Stimulated activated CD4-positive, alpha-beta T cell treated with anti-CD3 and anti-CD28 coated beads, Interleukin-15, amount 100 ng/mL, for 24 hours (primary cell): ENCODE measurements at regions not wholly inside any gene's neighbourhood (a gene's known extent, or its start where the extent isn't known, plus 50 kb on each side); places are given as distances from the start of the nearest gene placed in this dataset.

Experiments
- DNase-seq: peaks from one replicate; pipeline ENCODE4 v3.0.0-alpha.2; 2020

DNA sequence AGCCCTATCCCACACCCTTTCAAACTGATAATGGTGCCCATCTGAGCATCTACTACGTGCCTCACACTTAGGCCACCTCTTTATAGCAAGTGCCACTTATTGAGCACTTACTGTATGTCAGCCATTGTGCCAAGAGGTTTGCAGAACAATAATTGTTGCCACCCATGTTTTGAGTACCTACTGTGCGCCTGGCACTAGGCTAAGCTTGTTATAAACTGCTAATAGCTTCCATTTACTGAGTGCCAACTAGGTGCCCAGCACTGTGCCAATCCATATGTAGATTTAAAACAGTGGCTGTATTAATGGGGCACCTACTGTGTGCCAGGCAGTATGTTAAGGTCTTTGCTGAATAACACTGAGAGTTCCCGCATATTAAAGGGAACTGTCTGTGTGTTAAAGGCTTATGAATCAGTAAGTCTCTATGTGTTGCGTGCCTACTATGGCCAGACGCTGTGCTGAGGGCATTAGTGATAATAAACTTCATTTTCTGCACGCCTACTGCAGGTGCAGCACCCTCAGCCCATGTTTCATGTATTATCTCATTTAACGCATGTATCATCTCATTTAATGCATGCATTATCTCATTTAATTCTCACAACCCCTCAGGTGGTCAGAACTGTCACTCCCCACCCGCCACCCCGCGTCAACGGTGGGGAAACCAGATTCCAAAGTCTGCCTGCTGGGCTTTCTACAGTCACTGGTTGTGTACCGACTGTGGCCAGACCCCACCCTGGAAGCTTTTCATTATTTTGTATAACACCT, 105.0 kb downstream of the PTPRS start:
- DNase-seq = no peak

DNA sequence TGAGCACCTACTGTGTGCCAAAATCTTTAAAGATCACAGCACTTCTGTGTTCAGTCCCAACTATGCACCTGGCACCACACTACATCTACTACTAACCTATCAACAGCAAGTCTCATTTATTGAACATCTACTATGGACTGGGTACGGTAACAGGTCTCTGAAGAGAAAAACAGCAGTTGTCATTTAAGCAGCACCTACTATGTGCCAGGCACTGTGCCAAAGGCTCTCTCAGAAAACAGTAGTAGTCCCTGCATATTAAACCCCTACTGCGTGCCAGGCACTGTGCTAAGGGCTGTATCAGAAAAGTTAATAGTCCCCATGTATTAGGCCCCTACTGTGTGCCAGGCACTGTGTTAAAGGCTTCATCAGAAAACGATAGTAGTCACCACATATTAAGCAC, 106.2 kb downstream of the PTPRS start:
- no peak for DNase-seq

DNA sequence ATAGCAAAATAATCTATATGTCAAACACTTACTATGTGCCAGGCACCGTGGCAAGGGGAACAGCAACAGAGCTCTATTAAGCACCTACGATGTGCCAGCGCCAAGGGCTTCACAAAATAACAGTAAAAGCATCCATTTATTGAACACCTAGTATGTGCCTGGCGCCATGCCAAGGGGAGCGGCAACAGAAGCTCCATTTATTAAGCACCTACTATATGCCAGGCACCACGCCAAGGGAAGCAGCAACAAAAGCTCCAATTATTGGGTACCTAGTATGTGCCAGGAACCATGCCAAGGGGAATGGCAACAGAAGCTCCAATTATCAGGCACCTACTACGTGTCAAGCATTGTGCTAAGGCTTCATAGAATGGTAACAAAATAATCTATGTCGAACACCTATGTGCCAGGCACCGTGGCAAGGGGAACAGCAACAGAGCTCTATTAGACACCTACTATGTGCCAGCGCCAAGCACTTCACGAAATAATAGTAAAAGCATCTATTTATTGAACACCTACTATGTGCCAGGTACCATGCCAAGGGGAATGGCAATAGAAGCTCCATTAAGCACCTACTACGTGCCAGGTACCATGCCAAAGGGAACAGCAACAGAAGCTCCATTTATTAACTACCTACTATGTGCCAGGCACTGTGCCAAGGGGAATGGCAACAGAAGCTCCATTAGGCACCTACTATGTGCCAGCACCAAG, 107.7 kb downstream of the PTPRS start:
- no peak for DNase-seq

DNA sequence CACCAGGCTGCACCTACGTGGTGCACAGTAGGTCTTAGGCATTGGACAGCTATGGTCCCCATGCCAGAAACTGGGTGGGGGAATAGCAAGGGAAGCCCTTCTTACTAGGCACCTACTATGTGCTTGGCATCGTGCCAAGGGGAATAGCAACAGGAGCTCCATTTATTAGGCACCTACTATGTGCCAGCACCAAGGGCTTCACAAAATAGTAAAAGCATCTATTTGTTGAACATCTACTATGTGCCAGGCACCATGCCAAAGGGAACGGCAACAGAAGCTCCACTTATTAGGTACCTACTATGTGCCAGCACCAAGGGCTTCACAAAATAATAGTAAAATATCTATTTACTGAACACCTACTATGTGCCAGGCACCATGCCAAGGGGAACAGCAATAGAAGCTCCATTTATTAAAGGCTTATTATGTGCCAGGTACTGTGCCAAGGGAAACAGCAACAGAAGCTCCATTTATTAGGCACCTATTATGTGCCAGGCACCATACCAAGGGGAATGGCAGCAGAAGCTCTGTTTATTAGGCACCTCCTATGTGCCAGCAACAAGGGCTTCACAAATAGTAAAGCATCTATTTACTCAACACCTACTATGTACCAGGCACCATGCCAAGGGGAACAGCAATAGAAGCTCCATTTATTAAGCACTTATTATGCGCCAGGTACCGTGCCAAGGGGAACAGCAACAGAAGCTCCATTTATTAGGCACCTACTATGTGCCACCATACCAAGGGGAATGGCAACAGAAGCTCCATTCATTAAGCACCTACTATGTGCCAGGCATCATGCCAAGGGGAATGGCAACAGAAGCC, 108.5 kb downstream of the PTPRS start:
- no peak for DNase-seq

DNA sequence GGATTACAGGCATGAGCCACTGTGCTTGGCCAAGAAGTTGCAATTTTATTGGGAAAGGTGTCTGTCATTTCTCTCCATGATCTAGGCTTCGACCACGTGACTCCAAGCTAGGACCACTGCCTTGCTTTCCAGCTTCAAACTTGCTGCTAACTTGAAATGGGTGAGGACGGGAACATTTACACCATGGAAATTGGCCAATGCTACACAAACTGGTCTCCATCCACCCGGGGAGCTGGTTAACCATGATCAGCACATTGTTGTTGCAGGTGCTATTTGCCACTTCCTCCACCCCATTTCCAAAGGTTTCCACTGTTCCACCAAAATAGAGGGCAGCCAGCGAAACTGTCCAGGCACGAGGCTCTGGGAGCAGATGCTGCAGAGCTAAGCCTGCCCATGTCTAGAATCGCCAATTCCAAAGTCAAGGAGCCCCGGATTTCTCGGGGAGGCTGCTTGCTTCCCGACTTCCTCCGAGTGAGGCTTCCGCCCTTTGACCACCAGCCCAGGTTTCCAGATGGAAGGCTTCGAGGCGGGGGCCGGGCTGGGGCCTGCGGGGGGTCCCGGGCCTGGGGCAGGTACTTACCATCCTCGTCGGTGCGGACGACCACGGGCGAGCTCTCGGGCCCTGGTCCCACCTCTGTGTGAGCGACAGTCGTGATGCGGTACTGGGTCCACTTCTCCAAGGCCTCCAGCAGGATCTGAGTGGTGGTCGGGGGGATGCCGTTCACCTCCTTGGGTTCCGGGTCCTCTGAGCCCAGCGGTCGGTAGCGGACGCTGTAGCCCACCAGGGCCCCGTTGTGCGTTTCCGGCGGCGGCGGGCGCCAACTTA, 109.7 kb downstream of the PTPRS start:
- DNase-seq = no peak

DNA sequence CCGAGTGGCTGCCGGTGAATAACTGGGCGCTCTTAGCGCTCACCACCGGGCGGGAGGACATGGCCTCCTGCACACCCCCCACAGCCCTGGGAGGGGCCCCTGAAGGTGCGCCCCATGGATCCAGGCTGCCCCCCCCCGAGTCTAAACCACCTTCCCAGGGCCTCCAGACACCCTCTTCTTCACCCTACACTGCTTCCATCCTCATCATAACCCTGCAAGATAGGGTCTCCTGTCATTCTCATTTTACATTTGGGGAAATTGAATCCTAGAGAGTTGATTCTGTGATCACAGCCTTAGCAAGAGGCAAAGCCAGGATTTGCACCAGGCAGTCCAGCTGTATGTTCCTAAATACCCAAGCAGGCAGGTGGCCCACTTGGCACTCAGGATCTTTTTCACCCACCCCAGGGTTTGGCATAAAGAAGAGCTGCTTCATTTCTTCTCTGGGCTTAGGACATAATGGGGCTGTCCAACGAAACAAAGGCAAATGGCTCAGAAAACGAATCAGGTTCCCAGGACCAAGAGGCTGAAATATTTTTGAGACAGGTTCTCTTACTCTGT, 110.8 kb downstream of the PTPRS start:
- DNase-seq = no peak

DNA sequence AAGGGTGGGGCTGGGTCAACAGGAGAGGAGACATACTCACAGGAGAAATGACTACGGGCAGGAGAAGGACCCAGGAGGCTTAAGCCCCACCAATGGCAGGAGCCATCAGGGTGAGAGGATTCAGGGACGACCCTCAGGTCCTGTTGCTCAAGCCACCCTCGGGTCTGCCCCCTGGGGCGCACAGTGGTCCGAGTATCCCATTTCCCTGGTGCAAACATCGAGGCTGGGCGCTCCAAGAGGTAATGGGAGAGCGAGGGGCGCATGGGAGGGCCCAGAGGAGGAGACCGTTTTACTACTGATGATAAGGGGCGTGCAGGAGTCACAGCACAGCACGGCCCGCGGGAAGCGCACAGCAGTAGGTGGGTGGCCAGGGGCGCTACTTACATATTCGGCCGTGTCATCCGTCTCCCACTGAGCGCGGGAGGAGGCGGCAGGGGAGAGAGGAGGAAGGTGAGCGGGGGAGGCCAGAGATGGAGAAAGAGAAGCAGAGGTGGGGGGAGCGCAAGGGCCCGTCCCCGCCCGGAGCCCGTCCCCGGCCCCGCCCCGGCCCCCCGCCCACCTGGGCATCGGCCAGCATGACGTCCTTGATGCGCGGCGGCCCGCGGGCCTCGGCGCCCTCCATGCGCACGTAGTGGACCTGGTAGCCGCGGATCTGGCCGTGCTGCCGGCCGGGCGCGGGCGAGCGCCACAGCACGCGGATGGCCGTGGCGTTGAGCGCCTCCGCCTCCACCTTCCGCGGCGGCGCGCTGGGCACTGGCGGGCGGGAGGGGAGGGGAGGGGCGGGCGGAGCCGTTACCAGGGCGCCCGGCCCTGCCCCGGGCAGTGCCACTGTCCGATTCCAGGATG, 111.5 kb downstream of the PTPRS start:
- DNase-seq = no peak

DNA sequence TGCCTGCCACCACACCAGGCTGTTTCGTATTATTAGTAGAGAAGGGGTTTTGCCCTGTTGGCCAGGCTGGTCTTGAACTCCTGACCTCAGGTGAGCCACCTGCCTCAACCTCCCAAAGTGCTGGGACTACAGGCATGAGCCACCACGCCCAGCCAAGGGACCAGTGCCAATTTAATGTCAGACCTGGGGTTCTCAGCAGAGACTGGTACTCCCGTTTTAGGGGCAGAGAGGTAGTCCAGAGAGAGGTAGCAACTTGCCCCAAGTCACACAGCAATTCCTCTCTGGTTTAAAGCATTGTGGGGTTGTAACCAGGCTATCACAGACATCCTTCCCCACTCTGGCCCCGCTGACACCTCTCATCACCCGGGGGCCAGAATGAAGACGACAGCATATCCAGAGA, 112.1 kb downstream of the PTPRS start:
- no peak for DNase-seq

DNA sequence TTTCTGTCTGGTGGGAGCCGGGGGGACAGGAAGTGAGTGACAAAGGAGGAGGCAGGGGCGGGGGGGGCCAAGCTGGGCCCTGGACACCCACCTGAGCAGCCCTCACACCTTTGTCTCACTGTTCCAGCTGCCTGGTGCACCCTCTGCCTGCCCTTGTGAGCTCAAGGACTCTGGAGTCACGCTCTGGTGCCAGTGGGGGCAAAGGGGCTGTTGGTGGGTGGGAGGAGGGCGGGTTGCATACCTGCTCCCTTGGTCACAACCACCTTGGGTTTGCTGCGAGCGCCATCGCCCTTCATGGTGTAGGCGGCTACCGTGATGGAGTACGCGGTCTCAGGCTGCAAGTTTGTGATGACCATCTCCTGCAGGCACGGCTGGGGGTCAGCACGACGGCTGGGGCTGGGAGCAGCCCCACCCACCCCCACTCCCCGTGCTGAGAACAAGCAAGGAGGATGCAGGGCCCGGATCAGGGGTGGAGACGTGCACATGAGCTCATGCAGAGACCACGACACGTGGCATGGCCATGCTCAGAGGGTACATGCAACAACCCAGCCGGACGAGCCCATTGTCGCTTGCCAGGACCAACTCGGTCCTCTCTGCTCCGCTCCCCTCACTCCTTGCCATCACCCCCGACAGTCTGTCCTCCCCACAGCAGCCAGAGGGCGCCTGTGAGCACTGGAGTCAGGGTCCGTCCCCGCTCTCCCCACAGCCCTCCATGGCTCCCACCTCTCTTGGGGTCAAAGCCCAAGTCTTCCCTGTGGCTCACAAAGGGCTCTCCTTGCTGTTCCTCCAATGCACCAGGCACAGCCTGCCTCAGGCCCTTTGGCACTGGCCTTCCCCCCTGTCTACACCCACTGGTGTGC, 114.9 kb downstream of the PTPRS start:
- DNase-seq = peak; percentile 40

DNA sequence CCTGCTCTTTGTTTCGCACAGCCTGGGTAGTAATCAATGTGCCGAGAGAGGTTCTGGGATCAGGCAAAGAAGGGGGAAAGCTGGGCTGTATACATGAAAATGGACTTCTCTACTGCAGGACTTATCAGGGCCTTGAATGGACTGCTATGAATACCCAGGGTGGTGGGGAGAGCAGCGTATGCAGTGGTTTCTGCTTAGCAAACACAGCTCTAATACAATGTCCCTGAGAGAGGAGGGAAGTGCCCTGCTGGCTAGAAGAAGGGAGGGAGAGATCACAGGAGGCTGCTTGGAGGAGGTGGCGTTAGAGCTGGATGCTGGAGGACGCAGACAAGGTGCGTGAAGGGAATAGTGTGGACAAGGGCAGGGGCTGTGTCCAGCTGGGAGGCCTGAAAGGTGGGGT, 116.1 kb downstream of the PTPRS start:
- DNase-seq = no peak

DNA sequence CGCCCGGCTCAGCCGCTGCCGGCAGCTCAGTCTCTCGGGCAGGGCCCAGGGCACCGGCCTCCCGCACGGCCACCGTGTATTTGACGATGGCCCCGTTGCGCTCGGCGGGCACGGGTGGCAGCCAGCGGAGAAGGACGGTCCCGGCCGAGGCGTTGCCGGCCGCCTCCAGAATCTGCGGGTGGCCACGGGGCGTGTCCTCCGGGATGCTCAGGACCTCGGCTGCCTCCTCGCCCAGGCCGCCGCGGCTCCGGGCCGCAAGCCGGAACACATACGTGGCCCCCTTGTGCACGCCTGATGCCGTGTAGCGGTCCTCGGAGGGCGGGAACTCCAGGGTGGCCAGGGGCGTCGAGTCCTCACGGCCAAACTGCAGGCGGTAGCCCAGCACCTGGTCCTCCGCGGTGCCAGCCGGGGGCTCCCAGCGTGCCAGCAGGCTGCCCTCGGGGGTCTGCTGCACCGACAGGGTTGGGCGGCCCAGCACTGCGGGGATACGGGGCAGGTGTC, 117.7 kb downstream of the PTPRS start:
- no peak for DNase-seq

DNA sequence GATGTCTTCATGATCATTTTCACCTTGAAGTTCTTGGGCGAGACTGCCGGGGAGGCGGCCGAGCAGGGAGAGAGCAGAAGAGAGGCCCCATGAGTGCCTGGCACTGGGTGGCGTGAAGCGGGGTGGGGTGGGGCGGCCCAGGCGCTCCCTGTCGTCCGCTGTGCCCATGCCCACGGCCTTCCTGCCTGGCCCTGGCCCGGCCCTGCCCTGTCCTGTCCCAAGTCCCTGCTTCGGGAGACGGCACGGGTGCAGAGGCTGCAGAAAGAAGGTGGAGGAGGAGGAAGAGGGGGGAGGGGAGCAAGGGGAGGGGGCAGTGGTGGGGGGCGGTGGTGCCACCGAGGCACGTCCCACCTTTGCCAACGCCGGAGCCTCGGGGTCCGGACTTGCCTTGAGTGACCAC, 118.4 kb downstream of the PTPRS start:
- DNase-seq = no peak

DNA sequence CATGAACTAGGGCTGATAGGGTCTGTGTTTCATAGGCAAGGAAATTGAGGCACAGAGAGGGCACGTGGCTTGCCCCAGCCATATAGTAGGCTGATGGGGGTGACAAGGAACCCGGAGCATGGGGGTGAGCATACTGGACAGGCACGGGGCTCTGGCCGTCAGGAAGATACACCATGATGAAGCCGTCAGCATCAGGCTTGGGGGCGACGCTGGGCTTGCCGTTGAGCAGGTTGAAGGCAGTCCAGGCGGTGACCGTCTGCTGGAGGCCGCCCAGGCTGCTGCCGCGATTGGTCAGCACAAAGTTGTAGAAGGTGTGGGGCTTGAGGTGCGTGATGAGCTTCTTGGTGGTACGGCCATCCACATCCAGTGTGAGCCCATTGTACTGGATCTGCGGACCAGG, 119.7 kb downstream of the PTPRS start:
- no peak for DNase-seq

DNA sequence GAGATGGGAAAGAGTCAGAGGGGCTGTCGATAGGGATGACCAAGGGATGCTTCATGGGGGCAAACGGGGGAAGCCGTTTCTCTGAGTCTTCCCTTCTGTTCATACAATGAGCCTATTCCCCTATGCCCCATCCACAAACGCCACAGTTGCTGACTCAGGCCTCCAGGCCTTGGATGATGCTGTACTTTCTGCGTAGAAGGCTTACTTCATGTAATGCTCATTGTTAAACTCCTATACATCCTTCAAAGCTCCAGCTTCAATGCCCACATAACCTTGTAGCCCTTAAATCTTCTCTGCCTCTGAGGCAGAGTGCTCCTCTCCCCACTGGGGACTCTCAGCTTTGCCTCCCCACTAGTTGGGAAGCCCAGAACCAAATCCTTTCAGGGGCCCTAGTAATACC, 120.3 kb downstream of the PTPRS start:
- DNase-seq = no peak

DNA sequence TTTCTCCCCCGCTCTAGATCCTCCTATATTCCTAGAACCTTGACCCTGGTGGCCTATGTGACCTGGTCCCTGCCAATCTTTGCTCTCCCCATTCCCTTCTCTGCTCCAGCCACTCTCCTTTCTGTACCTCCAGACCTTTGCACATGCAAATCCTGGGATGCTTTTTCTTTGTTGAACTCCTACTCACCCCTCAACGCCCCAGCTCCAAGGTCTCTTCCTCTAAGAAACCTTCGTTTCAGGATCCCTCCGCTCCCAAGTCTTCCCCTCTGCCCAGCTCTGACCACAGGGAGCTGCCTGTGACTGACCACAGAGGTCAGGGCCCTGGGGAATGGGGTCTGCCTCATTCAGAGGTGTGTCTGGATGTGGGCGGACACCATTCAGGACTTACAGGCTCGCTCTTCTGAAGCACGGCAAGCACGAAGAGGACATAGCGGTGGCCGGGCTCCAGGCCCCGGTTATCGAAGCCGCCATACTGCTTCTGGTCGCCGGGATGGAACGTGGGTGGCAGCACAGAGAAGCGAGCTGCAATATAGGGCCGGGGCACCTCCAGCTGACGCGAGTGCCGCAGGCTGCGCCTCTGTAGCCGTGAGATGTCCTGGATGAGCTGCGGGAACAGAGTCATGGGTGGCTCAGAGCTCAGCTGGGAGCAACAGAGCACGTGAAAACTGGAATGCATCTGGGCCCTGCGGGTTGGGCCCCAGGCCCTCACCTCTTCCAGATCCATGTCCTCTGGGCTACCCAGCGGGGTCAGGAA, 120.9 kb downstream of the PTPRS start:
- no peak for DNase-seq

DNA sequence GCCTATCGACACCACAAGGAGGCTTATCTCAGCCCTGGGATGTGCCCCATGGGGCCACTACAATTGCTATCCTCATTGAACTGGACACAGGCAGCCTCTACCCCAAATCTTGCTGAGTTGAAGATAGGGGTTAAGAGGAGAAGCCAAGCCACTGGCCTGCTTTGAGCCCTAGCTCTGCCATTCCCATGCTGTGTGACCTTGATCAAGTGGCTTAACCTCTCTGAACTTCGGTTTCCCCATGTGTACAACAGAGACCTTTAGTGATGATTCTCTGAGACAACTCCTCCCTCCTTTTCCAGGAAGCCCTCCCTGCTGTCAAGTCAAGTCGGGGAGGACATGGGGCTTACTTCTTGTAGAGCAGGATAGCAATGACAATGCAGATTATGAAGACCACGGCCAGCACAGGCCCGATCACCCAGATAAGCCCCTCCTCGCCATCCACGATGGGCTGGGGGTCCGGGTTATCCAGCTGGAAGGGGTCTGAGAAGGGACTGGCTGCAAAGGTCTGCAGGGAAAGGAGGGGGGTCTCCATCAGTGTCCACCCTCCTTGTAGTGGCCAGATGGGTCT, 121.6 kb downstream of the PTPRS start:
- no peak for DNase-seq

DNA sequence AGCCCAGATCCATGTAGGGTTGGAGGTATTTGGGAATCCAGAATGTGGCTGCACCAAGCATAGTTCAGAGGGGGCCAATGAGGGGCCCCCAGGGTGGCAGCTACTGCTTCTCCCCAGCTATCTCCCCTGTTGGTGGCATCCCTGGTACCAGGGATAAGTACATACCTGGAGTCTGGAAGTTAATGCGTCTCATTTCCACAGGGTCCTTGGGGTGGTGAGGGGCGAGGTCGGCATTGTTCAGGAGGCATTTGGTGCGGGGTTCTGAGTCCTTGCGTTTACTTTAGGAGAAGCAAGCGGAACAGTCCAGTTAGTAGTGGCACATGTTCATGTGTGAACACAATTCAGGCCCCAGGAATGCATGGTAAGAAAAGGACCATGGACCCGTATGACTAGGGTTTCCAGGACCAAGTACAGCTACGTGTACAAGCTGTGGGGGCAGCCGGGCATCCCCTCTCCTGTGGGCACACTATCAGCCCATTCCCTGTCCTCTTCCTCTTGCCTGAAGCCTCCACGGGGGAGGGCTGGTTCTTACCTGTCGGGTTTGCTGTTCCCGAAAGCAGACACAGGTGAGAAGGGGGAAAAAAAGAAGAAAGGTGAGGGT, 122.3 kb downstream of the PTPRS start:
- DNase-seq = no peak

DNA sequence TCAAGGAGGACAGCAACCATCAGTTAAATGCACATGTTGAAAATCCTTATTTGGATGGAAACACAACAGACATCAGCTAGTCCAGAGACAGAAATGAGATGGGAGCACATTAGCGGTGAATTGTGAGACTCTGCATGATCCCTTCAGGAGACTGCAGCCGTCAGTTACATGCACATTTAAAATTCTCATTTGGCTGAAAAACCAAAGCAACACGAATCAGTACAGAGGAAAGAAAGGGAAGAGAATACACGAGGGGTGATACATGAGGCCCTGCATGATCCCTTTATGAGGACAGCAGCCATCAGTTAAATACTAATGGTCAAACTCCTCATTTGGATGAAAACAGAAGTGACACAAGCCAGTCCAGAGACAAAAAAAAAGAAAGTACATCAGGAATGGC, 123.4 kb downstream of the PTPRS start:
- DNase-seq = no peak
